GM18861 (cell line): ENCODE measurements at regions not wholly inside any gene's neighbourhood (a gene's known extent, or its start where the extent isn't known, plus 50 kb on each side); places are given as distances from the start of the nearest gene placed in this dataset.
"Not testable (repeated sequence)": the region's sequence is repeated elsewhere in the genome, so short reads cannot be mapped to it uniquely, and the experiment has no call there.

Source experiments
- ATAC-seq: cut with Tn5 transposase; IDR thresholded peaks from one replicate; pipeline ENCODE4 v1.9.1; 2021; ENCODE audit not compliant: unreplicated experiment

DNA sequence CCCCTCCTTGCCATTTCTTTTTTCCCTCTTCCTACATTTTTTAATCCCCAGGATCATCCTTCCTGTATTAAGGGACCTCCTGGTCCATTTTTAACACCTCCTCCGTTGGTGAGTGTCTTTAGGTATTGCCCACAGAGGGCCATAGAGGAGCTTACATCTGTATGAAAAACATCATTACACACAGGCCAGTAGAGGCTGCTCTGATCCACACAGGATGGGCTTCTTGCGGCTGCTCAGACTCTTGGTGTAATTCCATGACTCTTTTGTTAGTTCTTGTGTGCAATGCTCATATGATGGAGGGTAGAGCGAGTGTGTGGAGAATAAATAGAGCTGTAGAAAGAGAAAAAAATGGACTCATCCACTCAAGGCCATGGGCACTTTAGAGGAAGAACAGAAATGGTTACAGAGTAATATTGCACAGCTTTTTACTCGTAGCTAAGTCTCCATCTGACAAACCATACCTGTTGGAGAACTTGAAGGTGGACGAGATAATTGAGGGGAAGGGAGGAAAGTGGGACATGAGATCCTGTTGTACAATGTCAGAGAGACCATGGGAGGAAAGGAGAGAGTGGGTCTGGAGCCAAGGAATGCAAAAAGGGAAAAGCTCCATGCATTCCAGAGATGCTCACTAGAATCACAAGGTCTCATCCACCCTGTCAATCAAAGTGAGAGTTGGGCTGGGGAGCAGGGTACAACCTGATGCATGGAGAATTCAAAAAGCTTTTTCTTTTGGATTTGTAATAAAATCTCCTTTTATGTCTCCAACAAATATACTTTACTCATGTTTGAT lies 129.7 kb upstream of the TNP1 start:
- ATAC-seq, result no peak

DNA sequence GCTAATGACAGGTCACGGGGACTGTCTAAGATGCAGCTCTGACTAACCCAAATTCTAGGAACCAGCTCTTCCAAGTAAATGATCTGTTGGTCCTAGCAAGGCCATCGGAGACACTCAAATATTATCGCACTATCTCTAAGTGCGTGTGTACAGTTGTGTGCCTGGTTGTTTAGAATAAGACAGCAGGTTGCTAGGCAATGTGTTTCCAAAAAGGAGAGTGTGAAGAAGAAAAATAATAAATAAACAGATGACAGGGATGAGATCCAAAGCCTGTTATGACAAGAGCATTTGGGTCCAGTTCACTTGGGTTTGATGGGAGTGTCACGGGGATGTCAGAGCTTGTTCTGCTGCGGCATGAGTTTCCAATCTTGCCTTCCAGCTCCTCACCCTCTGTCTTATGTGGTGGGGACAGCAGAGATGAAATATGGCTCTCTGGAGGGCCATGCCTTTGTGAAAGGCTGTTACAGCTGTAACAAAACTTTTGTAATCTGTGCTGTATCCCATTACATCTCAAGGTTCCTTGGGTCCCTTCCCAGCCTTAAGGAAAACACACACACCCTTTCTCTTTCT lies 127.5 kb upstream of the TNP1 start:
- no peak for ATAC-seq

DNA sequence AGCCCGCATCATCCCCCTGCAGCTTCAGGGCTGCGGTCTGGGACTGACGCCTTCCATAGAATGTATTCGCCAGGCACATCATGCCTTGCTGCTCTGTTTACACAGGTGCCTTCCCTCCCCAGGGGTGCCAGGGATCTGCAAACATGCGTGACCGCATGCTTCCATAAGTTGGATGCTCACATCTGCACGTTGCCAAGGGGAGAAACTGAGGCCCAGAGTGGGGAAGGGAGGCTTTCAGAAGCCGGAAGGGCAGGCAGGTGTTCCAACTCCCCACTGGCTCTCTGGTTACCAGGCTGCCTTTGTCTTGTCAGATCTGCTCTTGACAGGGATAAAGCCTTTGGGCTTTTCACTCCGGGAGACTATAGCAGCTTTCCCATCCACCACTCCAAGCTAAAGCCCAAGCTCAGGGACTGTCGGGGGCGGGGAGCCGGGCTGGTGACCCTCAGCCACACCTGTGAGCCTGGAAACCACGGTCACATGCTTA lies 125.8 kb upstream of the TNP1 start:
- no peak for ATAC-seq

DNA sequence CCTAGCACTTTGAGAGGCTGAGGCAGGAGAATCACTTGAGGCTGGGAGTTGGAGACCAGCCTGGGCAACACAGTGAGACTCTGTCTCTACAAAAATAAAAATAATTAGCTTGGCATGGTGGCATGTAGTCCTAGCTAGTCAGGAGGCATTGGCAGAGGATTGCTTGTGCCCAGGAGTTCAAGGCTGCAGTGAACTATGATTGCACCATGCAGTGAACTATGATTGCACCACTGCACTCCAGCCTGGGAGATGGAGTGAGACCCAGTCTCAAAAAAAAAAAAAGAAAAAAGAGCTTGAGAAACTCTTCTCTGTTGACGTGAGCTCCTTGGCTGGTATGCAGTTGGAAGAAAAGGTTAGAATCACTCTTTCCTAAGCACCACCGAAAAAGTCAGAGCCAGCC lies 125.1 kb upstream of the TNP1 start:
- no peak for ATAC-seq

DNA sequence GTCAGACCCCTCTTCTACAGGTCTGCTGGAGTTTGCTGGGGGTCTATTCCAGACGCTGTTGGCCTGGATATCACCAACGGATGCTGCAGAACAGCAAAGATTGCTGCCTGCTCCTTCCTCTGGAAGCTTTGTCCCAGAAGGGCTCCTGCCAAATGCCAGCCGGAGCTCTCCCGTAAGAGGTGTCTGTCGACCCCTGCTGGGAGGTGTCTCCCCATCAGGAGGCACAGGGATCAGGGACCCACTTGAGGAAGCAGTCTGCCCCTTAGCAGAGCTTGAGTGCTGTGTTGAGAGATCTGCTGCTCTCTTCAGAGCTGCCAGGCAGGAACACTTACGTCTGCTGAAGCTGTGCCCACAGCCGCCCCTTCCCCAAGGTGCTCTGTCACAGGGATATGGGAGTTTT lies 122.1 kb upstream of the TNP1 start:
- ATAC-seq, result not testable (repeated sequence)

DNA sequence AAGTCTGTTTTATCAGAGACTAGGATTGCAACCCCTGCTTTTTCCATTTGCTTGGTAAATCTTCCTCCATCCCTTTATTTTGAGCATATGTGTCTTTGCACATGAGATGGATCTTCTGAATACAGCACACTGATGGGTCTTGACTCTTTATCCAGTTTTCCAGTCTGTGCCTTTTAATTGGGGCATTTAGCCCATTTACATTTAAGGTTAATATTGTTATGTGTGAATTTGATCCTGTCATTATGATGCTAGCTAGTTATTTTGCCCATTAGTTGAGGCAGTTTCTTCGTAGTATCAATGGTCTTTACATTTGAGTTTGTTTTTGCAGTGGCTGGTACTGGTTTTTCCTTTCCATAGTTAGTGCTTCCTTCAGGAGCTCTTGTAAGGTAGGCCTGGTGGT lies 120.6 kb upstream of the TNP1 start:
- ATAC-seq, result not testable (repeated sequence)

DNA sequence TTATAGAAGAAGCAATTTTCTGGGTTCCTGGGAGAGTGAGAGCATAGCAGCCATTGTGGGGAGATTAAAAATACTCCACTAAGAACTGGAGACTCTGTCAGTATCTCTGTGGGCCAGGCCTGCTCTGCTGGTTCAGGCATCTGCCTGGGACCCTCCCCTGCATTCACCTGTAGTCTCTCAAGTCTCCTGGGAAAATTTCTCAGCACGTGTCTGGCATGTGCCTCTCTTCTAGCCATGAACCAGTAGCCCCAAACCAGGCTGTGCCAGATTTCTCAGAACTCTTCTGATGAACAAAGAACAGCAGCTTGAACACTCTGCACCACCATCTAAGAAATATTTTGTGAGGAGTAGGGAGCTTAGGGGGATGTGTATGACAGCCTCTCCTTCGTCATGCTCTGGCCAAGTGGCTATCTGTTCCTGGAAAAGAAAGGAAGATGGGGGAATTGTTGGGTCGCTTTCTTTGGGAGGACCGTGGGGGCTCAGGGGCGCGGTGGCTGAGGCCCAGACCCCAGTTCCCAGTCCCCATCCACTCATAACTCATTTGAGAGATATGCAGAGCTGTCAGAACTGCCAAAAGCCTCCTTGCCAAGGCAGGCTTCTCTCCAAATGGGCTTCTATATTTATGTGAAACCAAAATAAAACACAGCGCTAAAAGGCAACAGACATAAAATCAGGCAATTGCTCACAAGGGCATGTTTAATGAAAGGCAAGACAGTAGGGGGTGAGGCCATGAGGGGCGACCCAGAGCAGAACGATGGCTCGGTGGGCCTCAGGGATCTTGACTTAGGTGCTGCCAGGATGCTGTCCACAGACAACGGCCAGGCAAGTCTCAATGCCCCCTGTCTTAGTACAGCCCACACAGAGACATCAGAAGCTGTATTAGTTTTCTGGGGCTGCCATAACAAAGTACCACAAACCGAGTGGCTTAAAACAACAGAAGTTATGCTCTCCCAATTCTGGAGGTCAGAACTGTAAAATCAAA lies 114.7 kb upstream of the TNP1 start:
- ATAC-seq, result no peak

DNA sequence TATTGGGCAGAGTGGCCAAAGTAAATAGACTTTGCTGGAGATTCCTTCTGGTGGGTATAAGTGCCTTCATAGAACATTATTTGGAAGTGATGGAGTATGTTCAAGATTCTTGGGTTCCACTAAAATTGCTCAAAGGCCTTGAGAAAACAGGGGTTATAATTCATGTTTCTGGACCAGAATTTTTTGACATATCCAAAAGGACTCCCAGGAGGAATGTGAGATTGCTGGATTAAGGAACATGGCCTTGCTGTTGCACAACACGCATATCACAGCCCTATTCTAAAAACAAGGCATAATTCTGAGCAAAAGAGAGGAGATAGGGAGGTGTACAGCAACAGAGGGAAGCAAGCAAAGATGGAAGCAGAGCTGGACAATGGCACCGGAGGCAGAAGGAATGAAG lies 111.7 kb upstream of the TNP1 start:
- ATAC-seq, result no peak

DNA sequence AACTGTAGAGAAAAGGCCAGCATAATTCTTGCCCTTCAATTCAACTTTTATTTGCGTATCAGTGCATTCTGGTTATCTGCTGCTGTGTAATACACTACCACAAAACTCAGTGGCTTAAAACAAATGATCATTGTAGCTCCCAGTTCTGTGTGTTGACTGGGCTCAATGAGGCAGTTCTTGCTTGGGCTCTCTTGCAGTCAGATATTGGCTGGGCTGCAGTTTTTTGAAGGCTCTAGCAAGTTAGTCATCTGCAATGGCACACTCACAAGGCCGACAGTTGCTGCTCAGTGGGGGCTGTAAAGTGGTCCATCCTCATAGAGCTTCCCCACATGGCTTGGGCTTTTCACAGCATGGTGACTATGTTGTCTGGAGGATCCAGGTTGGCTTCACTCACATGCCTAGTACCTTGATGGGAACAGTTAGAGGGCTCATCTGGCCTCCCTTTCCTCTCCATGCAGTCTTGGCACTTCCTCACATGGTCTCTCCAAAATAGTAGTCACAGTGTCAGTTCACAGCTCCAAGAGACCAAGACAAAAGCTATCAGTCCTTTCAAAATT lies 110.6 kb upstream of the TNP1 start:
- no peak for ATAC-seq

DNA sequence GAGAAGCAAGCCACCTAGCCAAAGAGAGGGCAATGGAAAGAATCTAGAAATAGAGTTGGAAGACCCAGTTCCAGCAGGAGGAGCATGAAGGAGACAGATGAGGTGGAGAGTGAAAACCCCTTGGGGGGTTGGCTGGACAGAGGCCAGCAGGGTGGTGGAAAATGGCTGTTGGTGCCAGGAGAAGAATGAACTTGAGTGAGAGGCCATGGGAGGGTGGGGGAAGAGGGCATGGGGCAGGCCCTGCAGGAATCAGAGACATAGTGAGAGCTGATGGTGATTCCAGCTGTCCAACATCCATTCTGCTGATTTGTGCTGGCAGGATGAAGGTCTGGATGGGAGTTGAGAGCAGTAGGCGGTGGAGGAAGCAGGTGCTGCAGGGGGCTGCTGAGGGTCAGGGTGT lies 108.0 kb upstream of the TNP1 start:
- no peak for ATAC-seq

DNA sequence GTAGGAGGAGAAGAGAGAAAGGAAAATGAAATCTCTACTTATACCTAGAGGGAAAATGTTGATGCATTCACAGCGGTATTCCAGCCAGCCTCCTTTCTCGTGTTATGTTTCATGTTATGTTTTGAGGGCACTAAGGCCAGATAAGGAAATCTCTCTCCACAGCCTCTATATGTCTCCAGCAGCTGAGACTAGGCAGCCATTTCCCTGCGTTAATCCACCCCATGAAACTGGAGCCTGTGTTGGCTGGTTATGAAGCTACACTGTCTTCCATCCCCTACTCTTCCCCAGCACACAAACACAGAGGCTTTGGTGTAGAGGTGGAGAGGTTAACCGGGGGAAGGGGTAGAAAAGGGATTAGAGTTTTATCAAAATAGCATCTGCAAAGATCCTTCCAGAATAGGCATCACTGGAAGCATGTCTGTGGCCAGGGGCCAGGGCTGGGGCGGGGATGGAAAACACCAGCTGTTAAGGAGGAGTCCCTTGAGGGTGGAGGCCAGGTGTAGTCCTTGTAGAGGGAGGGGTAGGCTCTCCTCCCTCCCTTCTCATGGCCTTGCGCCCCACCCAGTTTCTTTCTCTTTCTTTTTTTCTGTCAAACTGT lies 100.9 kb upstream of the TNP1 start:
- no peak for ATAC-seq

DNA sequence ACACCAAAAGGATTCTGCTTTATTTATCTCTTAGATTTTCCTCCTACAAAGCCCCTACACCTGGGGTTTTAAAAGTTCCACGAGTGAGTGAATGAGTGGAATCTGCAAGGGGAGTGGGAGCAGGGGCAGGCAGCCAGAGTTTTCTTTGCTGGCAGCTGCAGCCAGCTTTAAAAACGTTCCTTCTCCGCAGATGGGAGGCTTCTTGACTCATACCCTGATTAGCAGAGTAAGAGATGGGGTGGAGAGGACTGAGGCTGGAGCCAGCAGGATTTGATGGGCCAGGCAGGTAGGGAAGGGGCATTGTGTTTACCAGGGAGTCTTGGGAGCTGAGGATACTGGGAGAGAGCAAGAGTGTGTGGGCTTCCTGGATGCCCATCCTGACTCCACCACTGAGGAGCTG lies 99.6 kb upstream of the TNP1 start:
- ATAC-seq, result no peak

DNA sequence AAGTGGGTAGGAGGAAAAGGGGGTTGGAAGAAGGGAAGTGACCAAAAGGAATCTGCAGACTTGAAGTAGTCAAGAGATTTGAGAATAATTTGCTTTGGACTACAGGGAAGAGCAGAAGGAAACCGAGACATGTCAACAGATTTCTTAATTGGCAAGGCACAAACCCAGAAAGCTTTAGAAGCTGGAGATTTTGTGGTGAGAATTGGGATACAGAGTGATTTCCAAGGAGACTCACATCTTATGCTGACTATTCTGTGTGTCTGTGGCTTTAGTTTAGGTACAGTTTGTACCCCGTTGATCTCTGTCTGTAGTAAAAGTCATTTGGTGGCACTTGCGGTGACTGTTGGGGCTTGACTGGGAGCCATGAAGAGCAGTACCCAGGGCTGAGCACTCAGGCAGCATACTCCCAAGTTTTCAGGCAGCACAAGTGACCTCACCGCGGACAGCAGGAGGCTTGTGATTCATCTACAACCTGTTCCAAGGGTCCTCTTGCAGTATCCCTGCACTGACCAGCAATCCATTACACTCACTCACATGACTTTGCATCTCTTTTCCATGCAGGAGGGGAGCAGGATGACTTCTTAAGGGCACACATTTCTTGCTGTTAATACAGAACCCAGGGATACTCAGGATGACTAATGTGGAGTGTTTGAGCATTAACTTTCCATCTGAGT lies 97.1 kb upstream of the TNP1 start:
- no peak for ATAC-seq

DNA sequence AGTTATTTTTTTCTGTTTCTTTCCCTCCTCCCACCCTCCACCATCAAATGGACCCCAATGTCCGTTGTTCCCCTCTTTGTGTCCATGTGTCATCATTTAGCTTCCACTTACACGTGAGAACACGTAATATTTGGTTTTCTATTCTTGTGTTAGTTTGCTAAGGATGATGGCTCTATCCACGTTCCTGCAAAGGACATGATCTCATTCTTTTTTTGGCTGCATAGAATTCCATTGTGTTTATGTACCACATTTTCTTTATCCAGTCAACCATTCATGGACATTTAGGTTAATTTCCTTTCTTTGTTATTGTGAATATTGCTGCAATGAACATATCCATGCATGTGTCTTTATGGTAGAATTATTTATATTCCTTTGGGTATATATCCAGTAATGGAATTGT lies 91.3 kb upstream of the TNP1 start:
- ATAC-seq, result no peak

DNA sequence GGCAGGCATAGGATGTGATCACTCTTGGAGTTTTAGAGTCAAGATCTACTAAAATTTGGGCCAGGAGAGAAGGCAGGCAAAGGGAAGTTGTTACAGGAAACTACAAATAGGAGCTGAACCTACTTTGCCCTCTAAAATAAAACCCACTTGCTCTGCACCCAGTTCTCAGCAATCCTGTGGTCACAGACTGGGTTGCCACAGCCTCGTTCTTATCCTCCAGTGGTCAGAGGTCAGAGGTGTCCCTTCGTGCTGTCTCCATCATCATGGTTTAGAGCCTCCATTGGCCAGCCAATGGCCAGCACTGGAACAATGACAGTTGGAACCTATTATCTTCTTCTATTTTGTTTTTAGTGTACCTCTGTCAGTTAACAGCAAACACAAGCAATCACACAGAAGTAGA lies 90.7 kb upstream of the TNP1 start:
- no peak for ATAC-seq

DNA sequence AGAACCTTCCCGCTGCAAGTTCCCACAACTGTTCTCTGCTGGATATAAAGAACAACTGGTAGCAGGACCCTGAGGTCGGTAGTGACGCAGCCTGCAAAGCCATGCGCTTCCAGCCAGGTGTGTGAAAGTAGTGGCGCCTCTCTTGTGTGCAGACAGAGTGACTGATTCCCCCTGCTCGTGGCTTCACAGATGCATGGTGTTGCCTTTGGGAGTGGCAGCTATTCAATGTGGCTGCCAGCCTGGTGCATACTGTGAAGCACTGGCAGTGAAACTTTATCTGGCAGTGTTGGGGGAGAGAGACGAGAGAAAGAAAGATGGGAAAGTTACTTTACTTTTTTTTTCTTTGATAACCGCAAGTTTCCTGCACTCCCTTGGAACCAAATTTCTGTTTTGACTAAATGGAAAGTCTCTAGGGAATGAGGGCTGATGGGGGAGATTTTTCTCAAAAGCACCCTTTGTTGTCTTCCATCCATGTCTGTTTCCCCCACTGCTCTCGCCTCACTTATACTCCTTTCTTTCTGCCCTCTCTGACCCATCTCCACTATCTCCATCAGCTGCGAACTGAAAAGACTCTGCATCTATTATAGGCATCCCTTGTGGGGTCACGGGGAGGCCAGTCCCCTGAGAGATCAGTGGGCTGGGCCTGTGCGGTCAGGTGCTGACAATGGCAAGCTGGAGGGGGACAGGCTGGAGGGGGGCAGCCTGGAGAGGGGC lies 90.0 kb upstream of the TNP1 start:
- no peak for ATAC-seq

DNA sequence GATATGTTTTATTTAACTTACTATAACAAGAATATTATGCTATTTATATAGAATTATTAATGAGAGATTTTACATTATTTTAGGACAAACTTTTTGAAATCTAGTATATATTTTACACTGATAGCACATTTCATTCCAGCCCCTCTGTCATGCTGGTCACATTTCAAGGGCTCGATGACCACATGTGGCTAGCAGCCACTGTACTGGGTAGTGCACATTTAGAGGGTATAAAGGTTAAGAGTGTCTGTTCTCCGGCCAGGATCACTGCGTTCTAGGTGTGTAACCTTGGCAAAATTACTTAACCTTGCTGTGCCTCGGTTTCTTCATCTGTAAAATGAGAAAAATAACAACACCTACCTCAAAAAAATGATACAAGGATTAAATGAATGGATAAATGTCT lies 87.2 kb upstream of the TNP1 start:
- no peak for ATAC-seq

DNA sequence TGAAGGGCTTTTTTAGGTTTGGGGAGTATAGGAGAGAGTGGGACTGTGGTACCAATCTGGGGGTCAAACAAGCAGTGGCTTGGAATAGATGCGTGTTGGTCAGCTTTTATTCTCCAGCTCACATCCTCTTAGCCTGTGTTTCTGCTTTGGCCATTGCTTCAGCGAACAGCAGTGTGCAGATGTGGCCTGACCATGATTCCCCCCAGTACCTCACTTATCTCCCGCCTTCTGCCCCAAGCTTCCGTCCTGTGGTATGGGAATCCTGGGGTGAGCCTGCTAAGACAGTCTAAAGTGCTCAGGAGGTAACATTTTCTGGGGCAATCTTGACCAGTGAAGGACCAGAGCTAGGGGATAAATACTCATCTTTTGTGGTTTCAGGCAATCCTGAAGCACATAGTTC lies 84.9 kb upstream of the TNP1 start:
- no peak for ATAC-seq

DNA sequence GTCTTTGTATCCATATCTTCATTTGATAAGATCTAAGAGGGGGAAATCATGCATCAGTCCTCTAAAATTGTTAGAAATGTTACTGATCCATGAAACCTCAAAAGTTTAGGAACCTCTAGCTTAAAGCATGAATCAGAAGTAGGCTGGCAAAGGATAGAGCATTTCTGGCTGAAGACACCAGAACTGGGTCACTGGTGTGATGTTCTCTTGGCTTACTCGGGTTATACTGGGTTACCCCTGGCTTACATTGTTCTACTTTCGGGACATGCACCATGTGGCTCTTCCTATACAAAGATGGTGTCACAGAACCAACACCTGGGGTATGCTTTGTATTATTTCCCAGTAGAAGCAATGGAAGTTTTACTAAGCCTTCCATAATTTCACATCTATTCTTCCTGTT lies 83.2 kb upstream of the TNP1 start:
- ATAC-seq, result no peak

DNA sequence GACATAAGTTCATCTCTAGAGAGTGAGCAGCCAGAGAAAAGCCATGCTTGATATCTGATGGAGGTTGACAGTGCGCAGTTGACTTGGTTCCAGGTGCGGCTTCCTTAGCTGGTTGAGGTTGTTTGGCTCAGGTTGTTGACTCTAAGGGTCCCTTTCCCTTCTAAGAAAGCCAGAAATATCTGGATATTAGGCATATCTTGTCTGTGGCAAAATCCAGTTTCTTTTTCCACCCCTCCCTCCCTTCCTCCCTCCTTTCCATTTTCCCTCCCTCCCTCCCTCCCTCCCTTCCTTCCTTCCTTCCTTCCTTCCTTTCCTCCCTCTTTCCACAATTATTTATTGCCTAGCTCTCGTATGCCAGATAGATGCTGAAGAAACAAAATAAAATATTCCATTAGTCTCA lies 82.6 kb upstream of the TNP1 start:
- no peak for ATAC-seq
